GM21528 (cell line): ENCODE measurements at regions not wholly inside any gene's neighbourhood (a gene's known extent, or its start where the extent isn't known, plus 50 kb on each side); places are given as distances from the start of the nearest gene placed in this dataset.
"Not testable (repeated sequence)": the region's sequence is repeated elsewhere in the genome, so short reads cannot be mapped to it uniquely, and the experiment has no call there.

Source experiments
- ATAC-seq: cut with Tn5 transposase; IDR thresholded peaks from one replicate; pipeline ENCODE4 v1.9.1; 2021; ENCODE audit warnings: mild to moderate bottlenecking, moderate library complexity; ENCODE audit not compliant: unreplicated experiment, low FRiP score

DNA sequence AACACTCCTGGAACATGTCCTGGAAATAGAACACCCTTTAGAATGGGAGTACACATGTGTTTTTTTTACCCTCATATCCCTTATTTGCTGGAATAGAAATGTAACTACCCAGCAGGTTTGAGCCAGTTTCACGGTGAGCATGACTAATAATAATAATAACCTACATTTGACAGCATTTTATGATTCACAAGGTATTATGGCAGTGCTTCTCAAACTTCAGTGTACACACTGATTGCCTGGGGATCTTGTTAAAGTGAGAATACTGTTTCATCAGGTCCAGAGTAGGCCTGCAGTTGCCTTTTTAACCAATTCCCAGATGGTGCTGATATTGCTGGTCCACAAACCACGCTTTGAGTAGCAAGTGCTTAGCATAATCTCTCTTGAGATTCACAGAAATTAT lies 63.9 kb downstream of the NFKBIZ start:
- ATAC-seq = no peak

DNA sequence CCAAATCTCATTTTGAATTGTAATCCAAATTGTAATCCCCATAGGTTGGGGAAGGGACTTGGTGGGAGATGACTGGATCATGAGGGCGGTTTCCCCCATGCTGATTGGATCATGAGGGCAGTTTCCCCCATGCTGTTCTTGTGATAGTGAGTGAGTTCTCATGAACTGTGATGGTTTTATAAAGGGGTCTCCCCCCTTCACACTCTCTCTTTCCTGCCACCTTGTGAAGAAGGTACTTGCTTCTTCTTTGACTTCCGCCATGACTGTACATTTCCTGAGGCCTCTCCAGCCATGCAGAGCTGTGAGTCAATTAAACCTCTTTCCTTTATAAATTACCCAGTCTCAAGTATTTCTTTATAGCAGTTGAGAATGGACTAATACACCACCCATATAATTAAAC lies 68.4 kb downstream of the NFKBIZ start:
- ATAC-seq = not testable (repeated sequence)

DNA sequence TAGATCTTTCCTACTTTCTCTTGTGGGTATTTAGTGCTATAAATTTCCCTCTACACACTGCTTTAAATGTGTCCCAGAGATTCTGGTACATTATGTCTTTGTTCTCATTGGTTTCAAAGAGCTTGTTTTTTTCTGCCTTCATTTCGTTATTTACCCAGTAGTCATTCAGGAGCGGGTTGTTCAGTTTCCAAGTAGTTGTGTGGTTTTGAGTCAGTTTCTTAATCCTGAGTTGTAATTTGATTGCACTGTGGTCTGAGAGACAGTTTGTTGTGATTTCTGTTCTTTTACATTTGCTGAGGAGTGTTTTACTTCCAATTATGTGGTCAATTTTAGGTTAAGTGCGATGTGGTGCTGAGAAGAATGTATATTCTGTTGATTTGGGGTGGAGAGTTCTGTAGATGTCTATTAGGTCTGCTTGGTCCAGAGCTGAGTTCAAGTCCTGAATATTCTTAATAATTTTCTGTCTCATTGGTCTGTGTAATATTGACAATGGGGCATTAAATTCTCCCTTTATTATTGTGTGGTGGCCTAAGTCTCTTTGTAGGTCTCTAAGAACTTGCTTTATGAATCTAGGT lies 72.9 kb downstream of the NFKBIZ start:
- ATAC-seq = not testable (repeated sequence)

DNA sequence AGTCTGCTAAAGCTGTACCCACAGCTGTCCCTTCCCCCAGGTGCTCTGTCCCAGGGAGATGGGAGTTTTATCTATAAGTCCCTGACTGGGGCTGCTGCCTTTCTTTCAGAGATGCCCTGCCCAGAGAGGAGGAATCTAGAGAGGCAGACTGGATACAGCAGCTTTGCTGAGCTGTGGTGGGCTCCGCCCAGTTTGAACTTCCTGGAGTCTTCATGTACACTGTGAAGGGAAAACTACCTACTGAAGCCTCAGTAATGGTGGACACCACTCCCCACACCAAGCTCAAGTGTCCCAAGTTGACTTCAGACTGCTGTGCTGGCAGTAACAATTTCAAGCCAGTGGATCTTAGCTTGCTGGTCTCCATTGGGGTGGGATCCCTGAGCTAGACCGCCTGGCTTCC lies 75.3 kb downstream of the NFKBIZ start:
- ATAC-seq = not testable (repeated sequence)

DNA sequence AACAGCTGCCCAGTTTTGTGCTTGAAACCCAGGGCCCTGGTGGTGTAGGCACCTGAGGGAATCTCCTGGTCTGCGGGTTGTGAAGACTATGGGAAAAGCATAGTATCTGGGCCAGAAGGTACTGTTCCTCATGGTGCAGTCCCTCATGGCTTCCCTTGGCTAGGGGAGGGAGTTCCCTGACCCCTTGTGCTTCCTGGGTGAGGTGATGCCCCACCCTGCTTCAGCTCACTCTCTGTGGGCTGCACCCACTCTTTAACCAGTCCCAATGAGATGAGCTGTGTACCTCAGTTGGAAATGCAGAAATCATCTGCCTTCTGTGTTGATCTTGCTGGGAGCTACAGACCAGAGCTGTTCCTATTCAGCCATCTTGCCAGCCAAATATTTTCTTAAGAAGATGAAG lies 75.8 kb downstream of the NFKBIZ start:
- ATAC-seq = not testable (repeated sequence)

DNA sequence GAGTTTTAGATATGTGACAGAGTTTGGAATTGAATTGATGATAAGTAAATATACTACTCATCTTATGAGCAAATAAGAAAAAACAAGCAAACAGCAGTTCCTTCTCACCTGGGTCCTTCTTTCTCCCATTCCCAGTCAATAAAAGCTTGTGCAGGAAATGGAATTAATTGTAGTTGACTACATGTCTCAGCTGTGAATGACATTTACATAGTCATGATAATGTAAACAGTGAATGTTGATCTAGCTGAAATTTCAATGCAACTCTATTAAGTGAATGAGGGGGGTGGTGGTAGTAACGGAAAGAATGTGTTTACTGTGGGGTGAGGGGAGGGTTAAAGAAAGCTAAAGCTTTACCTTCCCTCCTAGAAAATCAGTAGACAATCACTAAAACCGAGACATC lies 76.2 kb downstream of the NFKBIZ start:
- ATAC-seq = no peak

DNA sequence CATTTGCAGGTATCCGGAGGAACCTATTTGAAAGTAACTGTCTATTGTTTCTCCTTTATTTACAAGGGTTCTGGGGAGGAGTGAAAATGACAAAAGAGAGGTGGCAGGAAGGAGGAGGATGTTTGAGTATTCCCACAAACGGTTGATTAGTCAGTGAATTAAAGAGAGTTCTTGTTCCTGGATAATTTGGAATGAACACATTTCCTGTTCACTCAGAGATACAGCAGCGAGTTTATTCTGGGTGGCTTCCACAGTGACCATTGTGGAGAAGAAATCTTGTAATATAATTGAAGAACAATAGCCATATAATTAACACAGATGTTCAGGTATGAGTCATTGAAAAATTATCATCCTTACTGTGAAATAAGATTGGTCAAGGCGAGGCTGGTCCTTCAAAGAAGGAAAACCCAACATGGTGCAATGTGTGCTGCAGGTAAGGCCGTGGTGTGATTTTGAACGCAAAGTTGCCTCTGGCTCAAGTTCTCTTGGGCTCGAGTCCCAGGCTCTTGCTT lies 77.3 kb downstream of the NFKBIZ start:
- ATAC-seq = no peak

DNA sequence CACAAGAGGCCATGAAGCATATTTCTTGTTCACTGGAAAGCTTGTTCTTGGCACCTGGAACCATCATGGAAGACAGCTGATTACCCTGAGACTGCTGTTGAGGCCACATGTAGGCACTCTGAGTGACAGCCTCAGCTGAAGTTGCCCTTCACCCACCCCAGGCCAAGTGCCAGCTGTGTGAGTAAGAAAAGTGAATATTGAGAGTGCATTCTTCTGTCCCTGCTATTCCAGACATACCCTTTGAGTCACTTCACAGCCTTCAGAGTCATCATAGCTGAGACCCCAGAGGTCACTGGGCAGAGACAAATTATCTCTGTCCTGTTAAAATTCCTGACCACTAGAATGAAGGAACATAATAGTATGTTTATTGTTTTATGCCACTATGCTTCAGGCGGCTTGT lies 79.6 kb downstream of the NFKBIZ start:
- no peak for ATAC-seq

DNA sequence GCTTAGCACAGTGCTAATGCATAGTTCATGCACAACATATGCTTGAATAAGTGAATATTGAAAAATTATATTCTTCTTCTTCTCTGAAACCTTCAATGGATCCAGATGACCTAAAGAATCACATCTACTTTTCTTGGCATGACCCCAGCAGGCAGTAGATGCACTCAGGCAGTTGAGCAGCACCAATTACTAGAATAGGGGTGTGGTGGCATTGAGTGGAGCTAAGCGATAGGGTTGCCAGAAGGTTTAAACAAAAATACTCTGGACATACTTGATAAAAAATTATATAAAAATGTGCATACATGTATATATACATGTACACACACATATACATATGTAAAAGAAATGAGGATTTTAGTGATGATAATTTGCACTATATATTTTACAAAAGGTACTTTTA lies 81.8 kb downstream of the NFKBIZ start:
- no peak for ATAC-seq

DNA sequence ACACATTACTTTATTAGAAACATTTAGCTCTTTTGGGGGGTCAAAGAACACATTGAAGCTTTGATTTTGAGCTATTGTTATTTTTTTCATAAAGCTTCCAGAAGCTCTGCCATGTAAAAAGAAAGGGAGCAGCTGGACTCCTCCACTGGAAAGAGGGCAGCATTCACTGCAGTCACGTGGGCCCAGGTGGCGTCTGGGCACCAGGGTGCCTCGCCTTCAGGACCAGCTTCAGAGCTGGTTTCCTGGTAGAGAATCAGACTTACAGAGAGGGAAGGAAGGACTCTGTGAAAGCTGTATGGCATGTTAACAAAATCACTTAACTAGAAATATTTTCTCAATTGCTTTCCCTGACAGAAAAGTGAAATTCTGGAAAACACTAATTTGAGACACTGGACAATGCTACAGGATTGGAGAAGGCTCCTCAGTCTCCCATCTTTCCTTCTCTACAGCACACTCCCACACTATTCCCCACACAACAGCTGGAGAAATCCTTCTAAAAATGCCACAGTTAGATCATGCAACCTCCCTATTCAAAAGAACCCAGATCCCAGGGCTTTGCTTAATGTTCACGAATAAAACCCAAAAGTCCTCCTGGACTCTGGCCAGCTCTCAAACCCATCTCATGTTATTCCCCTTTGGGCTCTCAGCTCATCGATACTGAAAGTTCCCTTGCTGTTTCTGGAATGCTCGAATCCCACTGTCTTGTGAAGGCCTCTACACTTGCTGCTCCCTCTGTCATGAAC lies 83.2 kb downstream of the NFKBIZ start:
- no peak for ATAC-seq

DNA sequence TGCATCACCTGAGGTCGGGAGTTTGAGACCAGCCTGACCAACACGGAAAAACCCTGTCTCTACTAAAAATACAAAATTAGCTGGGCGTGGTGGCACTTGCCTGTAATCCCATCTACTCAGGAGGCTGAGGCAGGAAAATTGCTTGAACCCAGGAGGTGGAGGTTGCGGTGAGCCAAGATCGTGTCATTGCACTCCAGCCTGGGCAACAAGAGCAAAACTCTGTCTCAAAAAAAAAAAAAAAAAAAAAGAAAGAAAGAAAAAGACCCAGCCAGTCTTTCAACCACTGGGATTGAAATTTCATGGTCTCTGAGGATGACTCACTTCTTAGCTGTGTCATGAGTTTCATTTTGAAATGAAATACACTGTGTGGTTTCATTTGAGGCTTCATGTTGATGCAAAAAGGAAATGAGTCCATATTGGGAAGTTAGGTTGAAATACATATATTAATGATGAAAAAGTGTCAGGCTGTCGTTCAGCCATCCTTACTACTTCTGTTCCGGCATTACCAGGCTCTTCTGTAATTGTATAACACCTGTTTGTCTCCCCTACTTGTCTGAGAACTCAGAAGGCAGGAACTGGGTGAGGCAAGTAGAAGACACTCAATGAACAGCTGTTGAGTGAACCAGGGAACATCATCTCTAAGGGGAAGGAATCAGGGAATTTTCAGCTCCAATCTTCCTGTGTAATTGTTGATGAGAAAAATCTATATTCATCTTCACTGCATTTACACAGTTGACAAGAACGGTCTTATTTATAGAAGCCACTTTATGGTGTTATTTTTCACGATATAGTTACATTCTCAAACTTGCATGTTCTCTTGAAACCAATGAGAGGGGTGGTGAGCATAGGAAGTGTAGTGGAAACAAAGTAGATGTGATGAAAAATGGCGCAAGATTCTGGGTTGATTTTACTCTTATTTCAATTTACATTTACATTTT lies 87.4 kb downstream of the NFKBIZ start:
- peak; percentile 93 for ATAC-seq

DNA sequence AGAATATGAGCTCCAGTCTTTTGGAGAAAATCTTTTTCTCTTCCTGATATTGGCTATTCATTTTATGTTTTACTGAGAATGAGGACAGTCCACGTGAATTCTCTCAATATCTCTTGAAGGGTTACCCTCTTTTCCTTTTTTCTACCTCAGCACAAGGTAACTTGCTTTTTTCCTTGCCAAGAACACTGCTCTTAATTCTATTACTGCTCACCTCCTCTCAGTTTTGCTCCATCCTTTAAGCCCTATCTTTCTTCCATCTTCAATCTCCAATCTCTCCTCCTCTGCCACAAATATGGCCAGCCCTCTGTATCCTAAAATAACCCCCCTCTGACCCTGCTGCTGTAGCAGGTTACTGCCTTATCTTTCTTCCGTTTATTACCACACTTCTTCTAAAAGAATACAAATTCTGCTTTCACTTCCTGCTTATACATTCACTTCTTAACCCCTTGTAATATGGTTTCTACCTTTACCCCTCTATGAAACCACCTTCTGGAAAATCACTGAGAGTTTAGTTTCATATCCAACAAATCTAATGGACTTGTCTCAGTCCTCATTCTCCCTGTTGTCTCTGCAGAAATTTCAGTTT lies 89.0 kb downstream of the NFKBIZ start:
- ATAC-seq = peak; percentile 44

DNA sequence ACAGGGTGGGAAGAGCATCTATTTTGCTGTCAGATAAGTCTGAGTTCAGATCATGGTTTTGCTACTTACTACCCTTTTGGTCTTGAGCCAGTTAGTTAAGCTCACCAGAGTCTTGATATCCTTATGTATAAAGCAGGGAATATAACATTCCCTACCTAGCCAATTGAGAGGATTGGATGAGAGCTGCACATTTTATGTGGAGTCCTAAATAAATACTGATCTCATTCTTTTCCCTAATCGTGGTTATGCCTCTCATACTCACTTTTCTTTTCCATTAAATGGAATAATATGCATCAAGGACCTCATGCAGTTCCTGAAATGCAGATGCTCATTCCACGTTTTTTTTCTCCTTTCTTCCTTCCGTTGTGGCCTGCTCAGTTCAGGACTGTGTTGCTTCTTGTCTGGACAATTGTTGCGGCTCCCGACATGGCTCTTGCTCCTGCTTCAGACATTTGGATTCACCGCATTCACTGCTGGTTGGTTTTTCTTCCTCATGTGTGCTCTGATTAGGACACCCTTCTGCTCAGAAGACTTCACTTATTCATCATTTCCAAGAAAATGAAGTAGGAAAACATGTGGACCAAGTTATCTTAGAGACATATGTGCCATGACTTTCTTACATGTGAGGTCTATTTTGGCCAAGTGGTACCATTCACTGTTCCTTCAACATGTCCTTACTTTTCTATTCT lies 90.2 kb downstream of the NFKBIZ start:
- ATAC-seq = no peak

DNA sequence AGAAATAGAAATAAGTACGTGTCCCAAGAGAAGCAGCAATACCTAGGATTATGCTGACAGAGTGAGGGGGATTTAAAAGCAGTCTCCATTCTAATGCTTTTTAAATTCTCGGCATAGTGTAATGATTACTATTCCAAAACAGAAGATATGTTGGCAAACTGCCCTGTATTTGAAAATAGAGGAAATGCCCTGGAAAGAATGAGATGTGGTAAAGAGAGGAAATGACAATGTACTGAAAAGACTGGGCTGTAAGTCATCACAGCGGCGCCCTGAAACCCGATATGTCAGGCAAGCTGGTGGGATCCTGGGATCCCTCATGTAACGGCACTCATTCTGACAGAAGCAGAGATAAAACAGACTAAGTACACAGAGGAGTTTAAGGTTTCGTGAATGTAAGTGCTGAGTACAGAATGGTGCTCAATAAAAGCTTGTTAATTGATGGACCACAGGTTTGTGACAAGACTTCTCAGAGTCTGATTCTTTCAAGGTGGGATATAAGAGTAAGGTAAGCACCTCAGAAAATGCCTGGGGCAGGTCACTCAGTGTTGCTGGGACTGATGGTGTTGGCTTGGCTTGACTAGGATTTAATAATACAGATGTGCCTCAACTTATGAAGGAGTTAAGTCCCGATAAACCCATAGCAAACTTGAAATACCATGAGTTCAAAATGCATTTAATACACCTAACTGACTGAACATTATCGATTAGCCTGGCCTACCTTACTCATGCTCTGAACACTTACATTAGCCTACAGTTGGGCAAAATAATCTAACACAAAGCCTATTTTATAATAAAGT lies 91.4 kb downstream of the NFKBIZ start:
- ATAC-seq = no peak

DNA sequence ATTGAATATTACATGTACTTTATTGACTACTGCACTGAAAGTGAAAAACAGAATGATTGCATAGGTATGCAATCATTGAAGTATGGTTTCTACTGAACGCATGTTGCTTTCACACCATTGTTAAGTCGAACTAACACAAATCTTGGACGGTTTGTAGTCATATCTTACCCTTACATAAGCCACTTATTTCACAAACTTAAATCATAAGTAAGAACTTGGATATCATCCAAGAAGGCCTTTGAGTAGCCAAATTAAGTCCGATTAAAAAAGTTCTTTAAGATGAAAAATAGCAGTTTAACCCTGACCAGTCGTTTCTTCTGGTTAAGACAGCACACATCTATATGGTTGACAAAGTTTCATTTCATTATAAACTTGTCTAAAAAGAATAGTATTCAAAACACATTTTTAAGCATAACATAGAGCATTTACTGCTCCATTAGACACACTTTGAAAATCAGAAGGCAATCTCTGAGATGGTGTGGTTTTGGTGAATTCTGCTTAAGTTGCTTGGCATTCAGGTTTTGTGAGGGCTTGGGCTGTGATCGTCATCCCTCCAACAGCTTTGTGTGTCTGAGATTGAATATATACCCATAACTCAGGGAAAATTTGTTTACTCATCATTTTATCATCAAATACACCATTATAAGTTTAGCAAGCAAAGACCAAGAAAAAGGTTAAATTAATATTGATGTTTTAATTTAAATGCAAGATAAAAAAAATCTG lies 92.2 kb downstream of the NFKBIZ start:
- no peak for ATAC-seq

DNA sequence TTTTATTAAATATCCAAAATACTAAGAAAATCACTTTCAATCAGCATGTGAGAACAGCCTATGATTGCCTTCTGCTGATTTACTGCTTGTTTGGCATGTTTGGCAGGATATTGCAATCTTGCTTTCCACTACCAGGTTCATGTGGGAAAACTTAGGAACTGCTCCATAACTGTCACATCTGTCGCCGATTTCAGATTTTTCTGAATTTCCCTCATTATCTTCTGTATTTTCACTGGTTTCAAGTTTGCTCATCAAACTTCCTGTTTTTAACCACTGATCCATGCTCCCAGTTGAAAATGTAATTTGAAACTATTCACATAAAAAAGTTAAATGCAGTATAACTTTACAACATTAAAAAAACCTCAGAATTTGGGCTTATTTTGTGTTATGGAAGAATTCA lies 93.0 kb downstream of the NFKBIZ start:
- no peak for ATAC-seq

DNA sequence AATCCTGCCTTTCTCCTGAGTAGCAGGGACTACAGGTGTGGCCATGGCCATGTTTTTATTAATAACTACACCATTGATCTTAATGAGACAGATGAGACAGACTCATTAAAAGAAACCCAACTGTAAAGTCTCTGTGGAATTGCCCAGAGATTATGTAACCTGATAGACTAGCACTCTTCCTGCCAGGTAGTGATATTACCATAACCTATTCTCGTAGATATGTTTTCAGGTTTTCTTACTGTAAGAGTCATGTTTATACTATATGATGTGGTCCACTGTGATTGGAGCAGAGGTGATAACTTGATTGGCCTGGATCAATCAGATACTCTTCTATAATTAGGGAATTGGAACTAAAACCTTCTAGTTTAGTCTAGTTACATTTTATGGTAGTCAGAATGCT lies 93.7 kb downstream of the NFKBIZ start:
- no peak for ATAC-seq

DNA sequence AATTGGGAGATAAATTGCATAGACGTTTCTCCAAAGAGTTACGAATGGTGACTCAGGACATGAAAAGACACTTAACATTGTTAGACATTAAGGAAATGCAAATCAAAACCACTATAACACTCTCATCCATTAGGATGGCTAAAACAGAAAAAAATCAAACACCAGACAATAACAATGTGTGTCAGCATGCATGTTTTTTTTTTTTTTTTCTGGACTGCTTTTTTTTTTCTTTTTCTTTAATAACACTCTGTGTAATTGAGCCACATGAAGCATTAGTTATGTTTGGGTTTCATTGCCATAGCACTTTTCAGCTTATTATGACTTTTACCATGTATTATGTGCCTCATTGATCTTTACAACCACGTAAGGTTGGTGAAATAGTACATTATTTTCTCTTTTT lies 95.0 kb downstream of the NFKBIZ start:
- no peak for ATAC-seq

DNA sequence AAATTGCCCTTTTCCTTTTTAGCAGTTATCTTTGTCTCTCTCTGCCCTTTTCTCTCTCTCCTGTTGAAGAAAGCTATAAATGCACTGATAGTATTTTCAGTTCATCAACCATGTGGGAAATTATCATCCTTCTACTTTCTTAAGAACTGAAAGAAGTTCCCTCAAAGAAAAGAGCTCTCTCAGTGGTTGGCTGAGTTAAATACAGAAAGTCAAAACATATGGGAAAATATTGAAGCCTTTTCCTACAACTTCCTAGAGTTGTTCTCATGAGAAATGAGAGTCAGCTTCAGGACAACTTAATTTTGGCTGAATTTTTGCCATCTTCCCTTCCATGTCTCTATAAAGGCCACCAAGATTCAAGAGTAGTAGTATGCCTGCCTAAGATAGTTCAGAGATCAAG lies 96.7 kb downstream of the NFKBIZ start:
- no peak for ATAC-seq
